ENCODE measurements at regions not wholly inside any gene's neighbourhood (a gene's known extent, or its start where the extent isn't known, plus 50 kb on each side); places are given as distances from the start of the nearest gene placed in this dataset.
"Not testable (repeated sequence)": the region's sequence is repeated elsewhere in the genome, so short reads cannot be mapped to it uniquely, and the experiment has no call there.

DNA sequence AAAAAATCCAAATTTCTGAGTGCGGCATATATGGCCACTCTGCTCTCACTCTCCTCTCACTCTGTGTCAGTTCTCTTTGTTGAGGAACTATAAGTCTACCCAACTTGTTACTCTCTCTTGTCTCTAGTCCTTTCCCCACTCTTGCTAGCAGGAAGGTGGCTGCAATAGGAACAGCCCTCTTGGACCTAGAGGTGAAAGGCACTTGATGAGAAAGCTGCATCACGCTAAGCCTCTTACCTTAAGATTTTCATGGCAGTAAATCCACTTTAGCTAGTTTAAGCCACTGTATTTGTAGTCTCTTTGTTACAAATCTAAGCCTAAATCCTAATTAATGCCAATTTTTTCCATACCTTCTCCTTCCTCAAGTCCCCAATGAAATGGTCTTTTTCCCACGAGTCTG lies 189.9 kb downstream of the NKX6-1 start:
- Histone ChIP-seq H3K4me3 (replicated peaks in 1 of 3; ENCODE audit: insufficient read depth in 1 of 3, low read depth in 1 of 3, low read length in 3 of 3) (no peak overlapping the region), H3K4me2 (ENCODE audit: insufficient read depth, low read length) (no peak overlapping the region), H3K9me1 (replicated peaks; ENCODE audit: control insufficient read depth, extremely low read depth, insufficient read depth, low read length) (no peaks in the 10 kb centered on the region), H3K36me3 (ENCODE audit: control insufficient read depth in 2 of 2, extremely low read depth in 1 of 2, insufficient read depth in 2 of 2, low read length in 2 of 2) (no peaks in the 10 kb centered on the region), H3K9me3 (replicated peaks; ENCODE audit: control insufficient read depth, insufficient read depth, low read length) (no peaks in the 10 kb centered on the region), H3K79me2 (ENCODE audit: control insufficient read depth, insufficient read depth, low read length) (no peaks in the 10 kb centered on the region), H3K27me3 (ENCODE audit: control insufficient read depth in 2 of 2, insufficient read depth in 2 of 2, low read length in 2 of 2) (no peaks in the 10 kb centered on the region), H2AFZ (ENCODE audit: low read depth, low read length) (no peak overlapping the region), H4K20me1 (replicated peaks; ENCODE audit: control insufficient read depth, extremely low read depth, insufficient read depth, low read length) (no peaks in the 10 kb centered on the region), H3K27ac (ENCODE audit: insufficient read depth, low read depth, low read length) (no peak overlapping the region), H3K4me1 (ENCODE audit: control insufficient read depth, extremely low read depth, insufficient read depth, low read length) (no peaks in the 10 kb centered on the region), H3K9ac (replicated peaks; ENCODE audit: extremely low read depth, insufficient read depth, low read length) (no peak overlapping the region)
- ChIA-PET POLR2A (no interaction called here), CTCF (no interaction called here)
- FAIRE-seq: no peak
- BruUV-seq (replicated peaks): no TSS peak
- TF ChIP-seq MYC (IDR thresholded peaks at IDR 0.05; ENCODE audit: low read depth, low read length) (no peak), POLR2AphosphoS5 (IDR thresholded peaks at IDR 0.05; ENCODE audit: insufficient read depth, low read depth, low read length) (no peak), FOS (IDR thresholded peaks at IDR 0.05; ENCODE audit: borderline replicate concordance, insufficient read depth, low read length) (no peak), GATA2 (IDR thresholded peaks at IDR 0.05; ENCODE audit: insufficient read depth, insufficient read length, low read depth, low read length) (no peak), JUN (IDR thresholded peaks at IDR 0.05; ENCODE audit: borderline replicate concordance, insufficient read depth, insufficient read length, low read depth) (no peak), POLR2A (IDR thresholded peaks at IDR 0.05; ENCODE audit: low read depth, low read length) (no peak), EZH2 (IDR thresholded peaks at IDR 0.05; ENCODE audit: borderline replicate concordance, low read depth, low read length, severe bottlenecking) (no peak)
- TF ChIP-seq, protein P1, sequence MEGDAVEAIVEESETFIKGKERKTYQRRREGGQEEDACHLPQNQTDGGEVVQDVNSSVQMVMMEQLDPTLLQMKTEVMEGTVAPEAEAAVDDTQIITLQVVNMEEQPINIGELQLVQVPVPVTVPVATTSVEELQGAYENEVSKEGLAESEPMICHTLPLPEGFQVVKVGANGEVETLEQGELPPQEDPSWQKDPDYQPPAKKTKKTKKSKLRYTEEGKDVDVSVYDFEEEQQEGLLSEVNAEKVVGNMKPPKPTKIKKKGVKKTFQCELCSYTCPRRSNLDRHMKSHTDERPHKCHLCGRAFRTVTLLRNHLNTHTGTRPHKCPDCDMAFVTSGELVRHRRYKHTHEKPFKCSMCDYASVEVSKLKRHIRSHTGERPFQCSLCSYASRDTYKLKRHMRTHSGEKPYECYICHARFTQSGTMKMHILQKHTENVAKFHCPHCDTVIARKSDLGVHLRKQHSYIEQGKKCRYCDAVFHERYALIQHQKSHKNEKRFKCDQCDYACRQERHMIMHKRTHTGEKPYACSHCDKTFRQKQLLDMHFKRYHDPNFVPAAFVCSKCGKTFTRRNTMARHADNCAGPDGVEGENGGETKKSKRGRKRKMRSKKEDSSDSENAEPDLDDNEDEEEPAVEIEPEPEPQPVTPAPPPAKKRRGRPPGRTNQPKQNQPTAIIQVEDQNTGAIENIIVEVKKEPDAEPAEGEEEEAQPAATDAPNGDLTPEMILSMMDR (IDR thresholded peaks at IDR 0.05; ENCODE audit: extremely low read depth in 1 of 2, insufficient read depth in 1 of 2, low read depth in 1 of 2, low read length in 2 of 2): no peak
- TF ChIP-seq, protein P2, sequence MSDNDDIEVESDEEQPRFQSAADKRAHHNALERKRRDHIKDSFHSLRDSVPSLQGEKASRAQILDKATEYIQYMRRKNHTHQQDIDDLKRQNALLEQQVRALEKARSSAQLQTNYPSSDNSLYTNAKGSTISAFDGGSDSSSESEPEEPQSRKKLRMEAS (IDR thresholded peaks at IDR 0.05; ENCODE audit: insufficient read depth, insufficient read length): no peak
- no peak for DNase-seq (ENCODE audit: low read depth, low spot score)
- intact Hi-C loops (cut with micrococcal nuclease): no loop called here
- dilution Hi-C loops (cut with MboI; ENCODE audit: extremely low pct_ligation_motif_present, low sequenced_read_pairs): no loop called here

DNA sequence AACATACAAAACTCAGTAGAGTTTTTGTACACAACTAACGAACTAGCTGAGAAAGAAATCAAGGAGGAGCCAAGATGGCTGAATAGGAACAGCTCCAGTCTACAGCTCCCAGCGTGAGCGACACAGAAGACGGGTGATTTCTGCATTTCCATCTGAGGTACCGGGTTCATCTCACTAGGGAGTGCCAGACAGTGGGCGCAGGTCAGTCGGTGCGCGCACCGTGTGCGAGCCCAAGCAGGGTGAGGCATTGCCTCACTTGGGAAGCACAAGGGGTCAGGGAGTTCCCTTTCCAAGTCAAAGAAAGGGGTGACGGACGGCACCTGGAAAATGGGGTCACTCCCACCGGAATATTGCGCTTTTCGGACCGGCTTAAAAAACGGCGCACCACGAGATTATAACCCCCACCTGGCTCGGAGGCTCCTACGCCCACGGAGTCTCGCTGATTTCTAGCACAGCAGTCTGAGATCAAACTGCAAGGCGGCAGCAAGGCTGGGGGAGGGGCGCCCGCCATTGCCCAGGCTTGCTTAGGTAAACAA lies 200.3 kb downstream of the NKX6-1 start:
- H3K36me3 ChIP-seq (ENCODE audit: control insufficient read depth in 2 of 2, extremely low read depth in 1 of 2, insufficient read depth in 2 of 2, low read length in 2 of 2); H3K9me3 ChIP-seq (replicated peaks; ENCODE audit: control insufficient read depth, insufficient read depth, low read length); FAIRE-seq; H3K9ac ChIP-seq (replicated peaks; ENCODE audit: extremely low read depth, insufficient read depth, low read length); intact Hi-C loops (cut with micrococcal nuclease); DNase-seq (ENCODE audit: low read depth, low spot score); POLR2A ChIA-PET; H4K20me1 ChIP-seq (replicated peaks; ENCODE audit: control insufficient read depth, extremely low read depth, insufficient read depth, low read length); H2AFZ ChIP-seq (ENCODE audit: low read depth, low read length); H3K9me1 ChIP-seq (replicated peaks; ENCODE audit: control insufficient read depth, extremely low read depth, insufficient read depth, low read length); H3K79me2 ChIP-seq (ENCODE audit: control insufficient read depth, insufficient read depth, low read length); H3K4me3 ChIP-seq (replicated peaks in 1 of 3; ENCODE audit: insufficient read depth in 1 of 3, low read depth in 1 of 3, low read length in 3 of 3); BruUV-seq (replicated peaks); H3K4me1 ChIP-seq (ENCODE audit: control insufficient read depth, extremely low read depth, insufficient read depth, low read length); dilution Hi-C loops (cut with MboI; ENCODE audit: extremely low pct_ligation_motif_present, low sequenced_read_pairs); CTCF ChIA-PET; H3K4me2 ChIP-seq (ENCODE audit: insufficient read depth, low read length); H3K27ac ChIP-seq (ENCODE audit: insufficient read depth, low read depth, low read length); H3K27me3 ChIP-seq (ENCODE audit: control insufficient read depth in 2 of 2, insufficient read depth in 2 of 2, low read length in 2 of 2): not testable (repeated sequence)
